Stimulated activated naive B cell treated with anti-CD40 and anti-IgM and Interleukin-4, amounts not matched to agents 10 μg/mL and 1 μg/mL and 100 μg/mL, for 72 hours (primary cell): ENCODE measurements at regions not wholly inside any gene's neighbourhood (a gene's known extent, or its start where the extent isn't known, plus 50 kb on each side); places are given as distances from the start of the nearest gene placed in this dataset.

Experiments used
- ATAC-seq, 2 donors: fragments of 150-1000 bp; cut with Tn5 transposase; replicated peaks; 2 replicates each; pipeline ENCODE4 v1.10.0; 2021; ENCODE audit warnings: moderate library complexity in 1 of 2
- DNase-seq: peaks from one replicate; pipeline ENCODE4 v3.0.0; 2021
- H3K27ac Mint-ChIP-seq: one replicate; pipeline ENCODE4 v1.8.0; 2022; ENCODE audit warnings: mild to moderate bottlenecking, mixed read lengths
- H3K27me3 Mint-ChIP-seq, 2 donors: one replicate each; pipeline ENCODE4 v1.8.0; 2022; ENCODE audit warnings: mixed read lengths in 2 of 2
- H3K36me3 Mint-ChIP-seq, 2 donors: one replicate each; pipeline ENCODE4 v1.8.0; 2022; ENCODE audit warnings: mixed read lengths in 2 of 2, mild to moderate bottlenecking in 1 of 2
- H3K4me1 Mint-ChIP-seq, 2 donors: one replicate each; pipeline ENCODE4 v1.8.0; 2022; ENCODE audit warnings: mixed read lengths in 2 of 2, mild to moderate bottlenecking in 1 of 2
- H3K4me3 Mint-ChIP-seq, 2 donors: one replicate each; pipeline ENCODE4 v1.8.0; 2022; ENCODE audit warnings: mild to moderate bottlenecking in 2 of 2, mixed read lengths in 2 of 2, moderate library complexity in 1 of 2
- H3K9me3 Mint-ChIP-seq, 2 donors: one replicate each; pipeline ENCODE4 v1.8.0; 2022; ENCODE audit warnings: mixed read lengths in 2 of 2, mild to moderate bottlenecking in 1 of 2

- peak; percentile 67 for DNase-seq
- Mint-ChIP-seq H3K27ac (peak overlapping the region; percentile 91), H3K27me3 (no peaks in the 10 kb centered on the region), H3K9me3 (no peaks in the 10 kb centered on the region), H3K4me1 (peaks cover 61 to 79% of the 10 kb centered on the region in 2 donors), H3K36me3 (no peaks in the 10 kb centered on the region), H3K4me3 (peak overlapping the region; percentile 34 to 36)
- peak; percentile 72 to 76 for ATAC-seq
Observed at GRCh38 chr2:62305421-62306176, 109.7 kb downstream of the B3GNT2 start.

- Mint-ChIP-seq H3K27me3 (no peaks in the 10 kb centered on the region), H3K27ac (peak overlapping the region; percentile 91), H3K4me1 (peaks cover 57 to 71% of the 10 kb centered on the region in 2 donors), H3K36me3 (no peaks in the 10 kb centered on the region), H3K9me3 (no peaks in the 10 kb centered on the region), H3K4me3 (peak overlapping the region; percentile 12 to 34)
- peak in 1 of 2 donors; percentile 8 for ATAC-seq
- no peak for DNase-seq
Observed at GRCh38 chr2:62304429-62305417, 108.8 kb downstream of the B3GNT2 start.

- DNase-seq: no peak
- Mint-ChIP-seq H3K9me3 (no peaks in the 10 kb centered on the region), H3K27me3 (no peaks in the 10 kb centered on the region), H3K4me1 (peaks cover 51 to 62% of the 10 kb centered on the region in 2 donors), H3K4me3 (no peak overlapping the region), H3K27ac (peak overlapping the region; percentile 32), H3K36me3 (no peaks in the 10 kb centered on the region)
- ATAC-seq: no peak
Observed at GRCh38 chr2:62303788-62304187, 107.9 kb downstream of the B3GNT2 start.

- ATAC-seq: no peak
- no peaks in the 10 kb centered on the region for H3K9me3 Mint-ChIP-seq
- no peaks in the 10 kb centered on the region for H3K36me3 Mint-ChIP-seq
- H3K27ac Mint-ChIP-seq: peak overlapping the region; percentile 7
- H3K27me3 Mint-ChIP-seq: no peaks in the 10 kb centered on the region
- H3K4me3 Mint-ChIP-seq: no peak overlapping the region
- peaks cover 48 to 58% of the 10 kb centered on the region in 2 donors for H3K4me1 Mint-ChIP-seq
- no peak for DNase-seq
Observed at GRCh38 chr2:62302631-62303435, 106.9 kb downstream of the B3GNT2 start.

GRCh38 chr2:62300925-62301324, 105.0 kb downstream of the B3GNT2 start:
- no peaks in the 10 kb centered on the region for H3K27me3 Mint-ChIP-seq
- no peaks in the 10 kb centered on the region for H3K9me3 Mint-ChIP-seq
- no peaks in the 10 kb centered on the region for H3K36me3 Mint-ChIP-seq
- peaks cover 38 to 39% of the 10 kb centered on the region in 2 donors for H3K4me1 Mint-ChIP-seq
- DNase-seq (no peak), ATAC-seq (no peak)
- H3K4me3 Mint-ChIP-seq: no peak overlapping the region
- H3K27ac Mint-ChIP-seq: no peak overlapping the region

GRCh38 chr2:62297624-62298010, 101.7 kb downstream of the B3GNT2 start:
- ATAC-seq (no peak), DNase-seq (no peak)
- Mint-ChIP-seq H3K27ac (no peak overlapping the region), H3K4me1 (peaks cover 14 to 22% of the 10 kb centered on the region in 2 donors), H3K36me3 (no peaks in the 10 kb centered on the region), H3K4me3 (no peak overlapping the region), H3K9me3 (no peaks in the 10 kb centered on the region), H3K27me3 (no peaks in the 10 kb centered on the region)

- Mint-ChIP-seq H3K9me3 (no peaks in the 10 kb centered on the region), H3K27me3 (no peaks in the 10 kb centered on the region), H3K27ac (no peak overlapping the region), H3K36me3 (no peaks in the 10 kb centered on the region), H3K4me3 (no peak overlapping the region), H3K4me1 (peaks cover 12 to 16% of the 10 kb centered on the region in 2 donors)
- ATAC-seq (no peak), DNase-seq (no peak)
Observed at GRCh38 chr2:62296832-62297623, 101.1 kb downstream of the B3GNT2 start.

GRCh38 chr2:62296034-62296831, 100.3 kb downstream of the B3GNT2 start:
- H3K9me3 Mint-ChIP-seq: no peaks in the 10 kb centered on the region

GRCh38 chr2:62293490-62294271, 97.8 kb downstream of the B3GNT2 start:
- H3K27me3 Mint-ChIP-seq: no peaks in the 10 kb centered on the region
- DNase-seq: no peak
- ATAC-seq: peak; percentile 83 to 86
- H3K27ac Mint-ChIP-seq: peak overlapping the region; percentile 82
- peaks cover 12 to 16% of the 10 kb centered on the region in 2 donors for H3K4me1 Mint-ChIP-seq
- no peaks in the 10 kb centered on the region for H3K36me3 Mint-ChIP-seq
- peak overlapping the region in 1 of 2 donors; percentile 19 for H3K4me3 Mint-ChIP-seq
- no peaks in the 10 kb centered on the region for H3K9me3 Mint-ChIP-seq

More at GRCh38 chr2:62296034-62296831, 100.3 kb downstream of the B3GNT2 start:
- Mint-ChIP-seq H3K4me3 (no peak overlapping the region), H3K36me3 (no peaks in the 10 kb centered on the region), H3K27me3 (no peaks in the 10 kb centered on the region), H3K27ac (no peak overlapping the region), H3K4me1 (peaks cover 12 to 16% of the 10 kb centered on the region in 2 donors)
- DNase-seq (no peak), ATAC-seq (no peak)

GRCh38 chr2:62293151-62293489, 97.2 kb downstream of the B3GNT2 start:
- H3K36me3 Mint-ChIP-seq: no peaks in the 10 kb centered on the region
- no peaks in the 10 kb centered on the region for H3K27me3 Mint-ChIP-seq
- H3K9me3 Mint-ChIP-seq: no peaks in the 10 kb centered on the region
- H3K4me3 Mint-ChIP-seq: no peak overlapping the region
- DNase-seq (no peak), ATAC-seq (no peak)
- peak overlapping the region; percentile 82 for H3K27ac Mint-ChIP-seq
- H3K4me1 Mint-ChIP-seq: peaks cover 12 to 20% of the 10 kb centered on the region in 2 donors

- H3K9me3 Mint-ChIP-seq: no peaks in the 10 kb centered on the region
- no peaks in the 10 kb centered on the region for H3K27me3 Mint-ChIP-seq
- ATAC-seq (no peak), DNase-seq (no peak)
- peaks cover 0 to 3% of the 10 kb centered on the region in 2 donors for H3K36me3 Mint-ChIP-seq
- H3K4me1 Mint-ChIP-seq: peaks cover 19 to 30% of the 10 kb centered on the region in 2 donors
- H3K4me3 Mint-ChIP-seq: no peak overlapping the region
- no peak overlapping the region for H3K27ac Mint-ChIP-seq
Observed at GRCh38 chr2:62292190-62292589, 96.3 kb downstream of the B3GNT2 start.

- ATAC-seq: no peak
- H3K27ac Mint-ChIP-seq: no peak overlapping the region
Observed at GRCh38 chr2:62291517-62292137, 95.7 kb downstream of the B3GNT2 start.

More at GRCh38 chr2:62291517-62292137, 95.7 kb downstream of the B3GNT2 start:
- H3K9me3 Mint-ChIP-seq: no peaks in the 10 kb centered on the region
- H3K4me3 Mint-ChIP-seq: no peak overlapping the region
- H3K36me3 Mint-ChIP-seq: peaks cover 0 to 5% of the 10 kb centered on the region in 2 donors
- peaks cover 21 to 31% of the 10 kb centered on the region in 2 donors for H3K4me1 Mint-ChIP-seq
- DNase-seq: no peak
- H3K27me3 Mint-ChIP-seq: no peaks in the 10 kb centered on the region
